SK-N-SH treated with all-trans-retinoic acid at 6 μM for 48 hours (cell line): ENCODE measurements at regions not wholly inside any gene's neighbourhood (a gene's known extent, or its start where the extent isn't known, plus 50 kb on each side); places are given as distances from the start of the nearest gene placed in this dataset.

Experiments used
- ARNTL ChIP-seq: fragments of 450-650 bp; formaldehyde crosslinking; IDR thresholded peaks from 2 replicates; pipeline ENCODE4 v1.5.0; 2020; ENCODE audit warnings: low read depth, mild to moderate bottlenecking, moderate library complexity, borderline replicate concordance
- CSDC2 ChIP-seq: fragments of 250-450 bp; sonication (Bioruptor Pico); IDR thresholded peaks from 2 replicates; pipeline ENCODE4 v1.5.0; 2020; ENCODE audit warnings: mild to moderate bottlenecking, moderate library complexity
- GLIS3 ChIP-seq: fragments of 250-450 bp; sonication (Bioruptor Pico); IDR thresholded peaks from 2 replicates; pipeline ENCODE4 v1.5.0; 2020; ENCODE audit warnings: mild to moderate bottlenecking, moderate library complexity
- OSR1 ChIP-seq: fragments of 250-450 bp; sonication (Bioruptor Pico); IDR thresholded peaks from 2 replicates; pipeline ENCODE4 v1.8.0; 2022; ENCODE audit warnings: moderate library complexity, mild to moderate bottlenecking, inconsistent platforms
- TOX ChIP-seq: fragments of 250-450 bp; sonication (Bioruptor Pico); IDR thresholded peaks from 2 replicates; pipeline ENCODE4 v1.8.0; 2021; ENCODE audit warnings: mild to moderate bottlenecking, moderate library complexity, borderline replicate concordance
- TF ChIP-seq, protein P1 (sequence below): fragments of 250-450 bp; sonication (Bioruptor Pico); IDR thresholded peaks from 2 replicates; pipeline ENCODE4 v1.5.1; 2020; ENCODE audit warnings: low read depth, mild to moderate bottlenecking, moderate library complexity
- TF ChIP-seq, protein P2 (sequence below): fragments of 250-450 bp; sonication (Bioruptor Pico); IDR thresholded peaks from 2 replicates; pipeline ENCODE4 v1.5.1; 2021; ENCODE audit warnings: mild to moderate bottlenecking, moderate library complexity

DNA sequence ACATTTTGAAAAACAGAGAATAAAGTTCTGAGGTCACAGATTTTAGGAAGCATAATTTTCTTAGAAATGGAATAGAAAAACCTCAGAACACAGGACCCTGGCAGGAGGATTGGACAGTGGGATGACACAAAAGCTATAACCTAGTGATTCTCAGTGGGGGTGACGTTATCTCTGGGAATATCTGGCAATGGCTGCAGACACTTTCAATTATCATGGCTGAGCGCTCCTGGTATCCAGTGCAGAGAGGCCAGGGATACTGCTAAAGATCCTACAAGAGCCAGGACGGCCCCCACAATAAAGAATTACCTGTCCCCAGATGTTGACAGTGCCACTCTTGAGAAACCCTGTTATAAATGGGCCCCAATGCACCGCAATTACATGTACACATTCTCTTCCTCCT lies 117.2 kb upstream of the SPRED2 start:
- TF ChIP-seq GLIS3 (CRISPR knock-in tag), result no peak
- TF ChIP-seq, protein P1, sequence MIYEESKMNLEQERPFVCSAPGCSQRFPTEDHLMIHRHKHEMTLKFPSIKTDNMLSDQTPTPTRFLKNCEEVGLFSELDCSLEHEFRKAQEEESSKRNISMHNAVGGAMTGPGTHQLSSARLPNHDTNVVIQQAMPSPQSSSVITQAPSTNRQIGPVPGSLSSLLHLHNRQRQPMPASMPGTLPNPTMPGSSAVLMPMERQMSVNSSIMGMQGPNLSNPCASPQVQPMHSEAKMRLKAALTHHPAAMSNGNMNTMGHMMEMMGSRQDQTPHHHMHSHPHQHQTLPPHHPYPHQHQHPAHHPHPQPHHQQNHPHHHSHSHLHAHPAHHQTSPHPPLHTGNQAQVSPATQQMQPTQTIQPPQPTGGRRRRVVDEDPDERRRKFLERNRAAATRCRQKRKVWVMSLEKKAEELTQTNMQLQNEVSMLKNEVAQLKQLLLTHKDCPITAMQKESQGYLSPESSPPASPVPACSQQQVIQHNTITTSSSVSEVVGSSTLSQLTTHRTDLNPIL, result no peak
- no peak for TF ChIP-seq TOX
- TF ChIP-seq CSDC2, result no peak
- TF ChIP-seq ARNTL (CRISPR knock-in tag), result no peak
- TF ChIP-seq OSR1 (CRISPR knock-in tag), result no peak
- TF ChIP-seq, protein P2, sequence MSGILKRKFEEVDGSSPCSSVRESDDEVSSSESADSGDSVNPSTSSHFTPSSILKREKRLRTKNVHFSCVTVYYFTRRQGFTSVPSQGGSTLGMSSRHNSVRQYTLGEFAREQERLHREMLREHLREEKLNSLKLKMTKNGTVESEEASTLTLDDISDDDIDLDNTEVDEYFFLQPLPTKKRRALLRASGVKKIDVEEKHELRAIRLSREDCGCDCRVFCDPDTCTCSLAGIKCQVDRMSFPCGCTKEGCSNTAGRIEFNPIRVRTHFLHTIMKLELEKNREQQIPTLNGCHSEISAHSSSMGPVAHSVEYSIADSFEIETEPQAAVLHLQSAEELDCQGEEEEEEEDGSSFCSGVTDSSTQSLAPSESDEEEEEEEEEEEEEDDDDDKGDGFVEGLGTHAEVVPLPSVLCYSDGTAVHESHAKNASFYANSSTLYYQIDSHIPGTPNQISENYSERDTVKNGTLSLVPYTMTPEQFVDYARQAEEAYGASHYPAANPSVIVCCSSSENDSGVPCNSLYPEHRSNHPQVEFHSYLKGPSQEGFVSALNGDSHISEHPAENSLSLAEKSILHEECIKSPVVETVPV (CRISPR knock-in tag), result no peak
